T-helper 1 cell (primary cell): ENCODE measurements at regions not wholly inside any gene's neighbourhood (a gene's known extent, or its start where the extent isn't known, plus 50 kb on each side); places are given as distances from the start of the nearest gene placed in this dataset.
"Not testable (repeated sequence)": the region's sequence is repeated elsewhere in the genome, so short reads cannot be mapped to it uniquely, and the experiment has no call there.

Source experiments
- DNase-seq, 5 donors: peaks; one replicate each; pipeline ENCODE4 v3.0.0-alpha.2; 2012 to 2020

- DNase-seq = not testable (repeated sequence)
Observed at GRCh38 chr4:52157071-52157470, 106.0 kb downstream of the SPATA18 start.

- no peak for DNase-seq
Observed at GRCh38 chr4:52157641-52158316, 106.7 kb downstream of the SPATA18 start.

GRCh38 chr4:52160859-52161258, 109.8 kb downstream of the SPATA18 start:
- DNase-seq = no peak

GRCh38 chr4:52164116-52164515, 113.0 kb downstream of the SPATA18 start:
- DNase-seq = no peak

- no peak for DNase-seq
Observed at GRCh38 chr4:52172166-52172565, 121.1 kb downstream of the SPATA18 start.

GRCh38 chr4:52173470-52174045, 122.5 kb downstream of the SPATA18 start:
- DNase-seq = no peak

GRCh38 chr4:52187603-52188002, 136.5 kb downstream of the SPATA18 start:
- DNase-seq = no peak

- no peak for DNase-seq
Observed at GRCh38 chr4:52192001-52192400, 140.9 kb downstream of the SPATA18 start.

GRCh38 chr4:52192721-52193135, 141.6 kb downstream of the SPATA18 start:
- DNase-seq = no peak

- DNase-seq = no peak
Observed at GRCh38 chr4:52195869-52196268, 144.8 kb downstream of the SPATA18 start.

- no peak for DNase-seq
Observed at GRCh38 chr4:52196606-52197130, 145.6 kb downstream of the SPATA18 start.

GRCh38 chr4:52197306-52197705, 146.2 kb downstream of the SPATA18 start:
- no peak for DNase-seq

- DNase-seq = no peak
Observed at GRCh38 chr4:52198294-52198693, 147.2 kb downstream of the SPATA18 start.

- no peak for DNase-seq
Observed at GRCh38 chr4:52199574-52200338, 148.7 kb downstream of the SPATA18 start.

GRCh38 chr4:52200339-52200725, 149.2 kb downstream of the SPATA18 start:
- DNase-seq = no peak

GRCh38 chr4:52201715-52202114, 150.6 kb downstream of the SPATA18 start:
- DNase-seq = no peak

GRCh38 chr4:52202251-52202779, 151.2 kb downstream of the SPATA18 start:
- no peak for DNase-seq

- no peak for DNase-seq
Observed at GRCh38 chr4:52202931-52203330, 151.8 kb downstream of the SPATA18 start.

GRCh38 chr4:52203351-52203750, 152.2 kb downstream of the SPATA18 start:
- DNase-seq = no peak

GRCh38 chr4:52204921-52205320, 153.8 kb downstream of the SPATA18 start:
- no peak for DNase-seq

- not testable (repeated sequence) for DNase-seq
Observed at GRCh38 chr4:52207146-52207545, 156.0 kb downstream of the SPATA18 start.

GRCh38 chr4:52212702-52213101, 161.6 kb downstream of the SPATA18 start:
- no peak for DNase-seq

- DNase-seq = no peak
Observed at GRCh38 chr4:52231526-52231925, 180.4 kb downstream of the SPATA18 start.
